ENCODE measurements at regions not wholly inside any gene's neighbourhood (a gene's known extent, or its start where the extent isn't known, plus 50 kb on each side); places are given as distances from the start of the nearest gene placed in this dataset.

DNA sequence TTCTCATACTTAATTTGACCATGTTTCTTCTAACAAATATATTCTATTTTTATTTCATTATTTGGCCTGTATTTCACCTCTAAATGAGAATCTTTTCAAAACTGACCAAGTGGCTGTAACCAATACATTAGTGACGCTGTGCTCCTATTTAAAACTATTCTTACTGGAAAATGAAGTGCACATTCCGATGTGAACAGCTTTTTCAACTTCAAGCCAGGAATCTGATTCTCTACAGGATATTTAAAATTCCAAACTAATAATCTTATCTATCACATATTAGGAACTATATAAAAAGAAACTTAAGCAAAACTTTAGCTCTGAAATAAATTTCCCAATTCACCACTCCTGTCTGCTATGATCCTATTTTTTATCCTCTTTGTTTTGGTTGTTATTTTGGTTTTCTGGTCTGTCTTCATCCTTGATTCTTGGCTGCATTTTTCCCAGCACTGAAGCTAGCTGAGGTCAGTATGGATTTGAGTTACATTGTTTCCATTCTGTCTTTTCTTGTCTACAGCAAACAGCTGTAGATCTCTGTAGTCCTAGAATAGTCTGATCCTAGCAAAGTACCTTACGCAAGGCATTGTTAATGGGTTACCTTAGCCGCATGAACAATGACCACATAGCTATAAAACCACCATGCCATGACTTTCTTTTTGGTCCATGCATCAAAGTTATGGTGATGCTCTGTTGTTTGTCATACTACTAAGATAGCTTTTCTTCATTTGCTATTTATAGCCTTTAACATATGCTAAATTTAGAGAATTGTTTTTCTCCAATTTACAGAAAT is 748.6 kb upstream of the SPRY2 start:
- TF ChIP-seq, protein P1, sequence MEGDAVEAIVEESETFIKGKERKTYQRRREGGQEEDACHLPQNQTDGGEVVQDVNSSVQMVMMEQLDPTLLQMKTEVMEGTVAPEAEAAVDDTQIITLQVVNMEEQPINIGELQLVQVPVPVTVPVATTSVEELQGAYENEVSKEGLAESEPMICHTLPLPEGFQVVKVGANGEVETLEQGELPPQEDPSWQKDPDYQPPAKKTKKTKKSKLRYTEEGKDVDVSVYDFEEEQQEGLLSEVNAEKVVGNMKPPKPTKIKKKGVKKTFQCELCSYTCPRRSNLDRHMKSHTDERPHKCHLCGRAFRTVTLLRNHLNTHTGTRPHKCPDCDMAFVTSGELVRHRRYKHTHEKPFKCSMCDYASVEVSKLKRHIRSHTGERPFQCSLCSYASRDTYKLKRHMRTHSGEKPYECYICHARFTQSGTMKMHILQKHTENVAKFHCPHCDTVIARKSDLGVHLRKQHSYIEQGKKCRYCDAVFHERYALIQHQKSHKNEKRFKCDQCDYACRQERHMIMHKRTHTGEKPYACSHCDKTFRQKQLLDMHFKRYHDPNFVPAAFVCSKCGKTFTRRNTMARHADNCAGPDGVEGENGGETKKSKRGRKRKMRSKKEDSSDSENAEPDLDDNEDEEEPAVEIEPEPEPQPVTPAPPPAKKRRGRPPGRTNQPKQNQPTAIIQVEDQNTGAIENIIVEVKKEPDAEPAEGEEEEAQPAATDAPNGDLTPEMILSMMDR (IDR thresholded peaks at IDR 0.05; ENCODE audit: low read depth, low read length, missing input control): no peak
- no peak for TF ChIP-seq TAF1 (conservative IDR thresholded peaks at IDR 0.05)
- TF ChIP-seq FOXA1 (IDR thresholded peaks at IDR 0.05): no peak
- TF ChIP-seq, protein P2, sequence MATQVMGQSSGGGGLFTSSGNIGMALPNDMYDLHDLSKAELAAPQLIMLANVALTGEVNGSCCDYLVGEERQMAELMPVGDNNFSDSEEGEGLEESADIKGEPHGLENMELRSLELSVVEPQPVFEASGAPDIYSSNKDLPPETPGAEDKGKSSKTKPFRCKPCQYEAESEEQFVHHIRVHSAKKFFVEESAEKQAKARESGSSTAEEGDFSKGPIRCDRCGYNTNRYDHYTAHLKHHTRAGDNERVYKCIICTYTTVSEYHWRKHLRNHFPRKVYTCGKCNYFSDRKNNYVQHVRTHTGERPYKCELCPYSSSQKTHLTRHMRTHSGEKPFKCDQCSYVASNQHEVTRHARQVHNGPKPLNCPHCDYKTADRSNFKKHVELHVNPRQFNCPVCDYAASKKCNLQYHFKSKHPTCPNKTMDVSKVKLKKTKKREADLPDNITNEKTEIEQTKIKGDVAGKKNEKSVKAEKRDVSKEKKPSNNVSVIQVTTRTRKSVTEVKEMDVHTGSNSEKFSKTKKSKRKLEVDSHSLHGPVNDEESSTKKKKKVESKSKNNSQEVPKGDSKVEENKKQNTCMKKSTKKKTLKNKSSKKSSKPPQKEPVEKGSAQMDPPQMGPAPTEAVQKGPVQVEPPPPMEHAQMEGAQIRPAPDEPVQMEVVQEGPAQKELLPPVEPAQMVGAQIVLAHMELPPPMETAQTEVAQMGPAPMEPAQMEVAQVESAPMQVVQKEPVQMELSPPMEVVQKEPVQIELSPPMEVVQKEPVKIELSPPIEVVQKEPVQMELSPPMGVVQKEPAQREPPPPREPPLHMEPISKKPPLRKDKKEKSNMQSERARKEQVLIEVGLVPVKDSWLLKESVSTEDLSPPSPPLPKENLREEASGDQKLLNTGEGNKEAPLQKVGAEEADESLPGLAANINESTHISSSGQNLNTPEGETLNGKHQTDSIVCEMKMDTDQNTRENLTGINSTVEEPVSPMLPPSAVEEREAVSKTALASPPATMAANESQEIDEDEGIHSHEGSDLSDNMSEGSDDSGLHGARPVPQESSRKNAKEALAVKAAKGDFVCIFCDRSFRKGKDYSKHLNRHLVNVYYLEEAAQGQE (IDR thresholded peaks at IDR 0.05): no peak
- TF ChIP-seq YY1 (IDR thresholded peaks at IDR 0.05): no peak
- TF ChIP-seq EGR1 (IDR thresholded peaks at IDR 0.05; ENCODE audit: low read depth in 2 of 2): no peak
- TF ChIP-seq, protein P3, sequence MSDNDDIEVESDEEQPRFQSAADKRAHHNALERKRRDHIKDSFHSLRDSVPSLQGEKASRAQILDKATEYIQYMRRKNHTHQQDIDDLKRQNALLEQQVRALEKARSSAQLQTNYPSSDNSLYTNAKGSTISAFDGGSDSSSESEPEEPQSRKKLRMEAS (IDR thresholded peaks at IDR 0.05): no peak
- TF ChIP-seq HNF4G (IDR thresholded peaks at IDR 0.05): no peak
- TF ChIP-seq SP1 (IDR thresholded peaks at IDR 0.05): no peak
- TF ChIP-seq RAD21 (IDR thresholded peaks at IDR 0.05): no peak
